PC-3 (cell line): ENCODE measurements at regions not wholly inside any gene's neighbourhood (a gene's known extent, or its start where the extent isn't known, plus 50 kb on each side); places are given as distances from the start of the nearest gene placed in this dataset.
"Not testable (repeated sequence)": the region's sequence is repeated elsewhere in the genome, so short reads cannot be mapped to it uniquely, and the experiment has no call there.

Experiments
- ATAC-seq: fragments of 200-7000 bp; cut with Tn5 transposase; 2 replicates; pipeline ENCODE4 v1.9.1; 2020; ENCODE audit warnings: mild to moderate bottlenecking, moderate library complexity
- BruUV-seq: library from RNA; stranded (reverse); fragments of 400-500 nt; replicated peaks from 2 replicates; lab custom pipeline; 2021; lab: Mats Ljungman, UMichigan
- CTCF ChIA-PET: fragments of 300-600 bp; sonication (Branson Sonifier 250); formaldehyde crosslinking; loops from one replicate; lab custom pipeline; 2022; ENCODE audit warnings: antibody characterized with exemption; lab: Charles Lee
- POLR2A ChIA-PET: fragments of 300-600 bp; sonication (Branson Sonifier 250); formaldehyde crosslinking; loops from one replicate; lab custom pipeline; 2022; ENCODE audit warnings: antibody characterized with exemption; ENCODE audit not compliant: unreplicated experiment; lab: Charles Lee
- DNase-seq: peaks from one replicate; pipeline ENCODE4 v3.0.0-alpha.2; 2015
- H2AFZ ChIP-seq: fragments of 300-600 bp; sonication (generic); 2 replicates; pipeline ENCODE4 v1.6.0; 2016; ENCODE audit warnings: antibody characterized with exemption, low read length
- H3F3A ChIP-seq: fragments of 300-600 bp; sonication (generic); one replicate; pipeline ENCODE4 v1.6.0; 2017; ENCODE audit warnings: antibody characterized with exemption, low read length, control low read depth, mild to moderate bottlenecking; ENCODE audit not compliant: unreplicated experiment
- H3K27ac ChIP-seq: fragments of 300-600 bp; sonication (generic); 2 replicates; pipeline ENCODE4 v1.5.1; 2016; ENCODE audit warnings: mild to moderate bottlenecking, low read length
- H3K27me3 ChIP-seq: fragments of 300-600 bp; sonication (generic); 2 replicates; pipeline ENCODE4 v1.6.1; 2016; ENCODE audit warnings: low read length, mixed read lengths
- H3K36me3 ChIP-seq: fragments of 300-600 bp; sonication (generic); 2 replicates; pipeline ENCODE4 v1.6.1; 2016; ENCODE audit warnings: low read depth, mixed run types, low read length, mixed read lengths
- H3K4me1 ChIP-seq: fragments of 300-600 bp; sonication (generic); 2 replicates; pipeline ENCODE4 v1.5.1; 2016; ENCODE audit warnings: low read length; ENCODE audit not compliant: insufficient read depth
- H3K4me2 ChIP-seq: fragments of 300-600 bp; sonication (generic); 2 replicates; pipeline ENCODE4 v1.6.0; 2016; ENCODE audit warnings: low read length
- H3K4me3 ChIP-seq: fragments of 300-600 bp; sonication (generic); 2 replicates; pipeline ENCODE4 v1.5.1; 2016; ENCODE audit warnings: mild to moderate bottlenecking, low read length, mixed read lengths
- H3K79me2 ChIP-seq: fragments of 300-600 bp; sonication (generic); 2 replicates; pipeline ENCODE4 v1.6.1; 2017; ENCODE audit warnings: low read length, mixed read lengths
- H3K9ac ChIP-seq: fragments of 300-600 bp; sonication (generic); 2 replicates; pipeline ENCODE4 v1.6.0; 2016; ENCODE audit warnings: mild to moderate bottlenecking, low read length
- H3K9me2 ChIP-seq: fragments of 300-600 bp; sonication (generic); replicated peaks from 2 replicates; pipeline ENCODE4 v1.6.1; 2016; ENCODE audit warnings: mixed run types, low read length, mixed read lengths
- H3K9me3 ChIP-seq: fragments of 300-600 bp; sonication (generic); 2 replicates; pipeline ENCODE4 v1.6.1; 2016; ENCODE audit warnings: low read length, mixed read lengths
- H4K20me1 ChIP-seq: fragments of 300-600 bp; sonication (generic); 2 replicates; pipeline ENCODE4 v1.6.1; 2016; ENCODE audit warnings: low read length, mixed read lengths
- CTCF ChIP-seq: fragments of 300-600 bp; sonication (generic); conservative IDR thresholded peaks from 2 replicates; pipeline ENCODE4 v1.5.1; 2017; ENCODE audit warnings: antibody characterized with exemption, low read depth, mild to moderate bottlenecking, low read length
- EZH2 ChIP-seq: fragments of 300-600 bp; sonication (generic); IDR thresholded peaks from one replicate; pipeline ENCODE4 v1.6.1; 2017; ENCODE audit warnings: antibody characterized with exemption, mild to moderate bottlenecking, low read length; ENCODE audit not compliant: unreplicated experiment
- EZH2phosphoT487 ChIP-seq: fragments of 300-600 bp; sonication (generic); IDR thresholded peaks from 2 replicates; pipeline ENCODE4 v1.6.1; 2018; ENCODE audit warnings: mild to moderate bottlenecking, antibody characterized with exemption, low read length, borderline replicate concordance
- intact Hi-C: fragments of 100-400 bp; cut with micrococcal nuclease; formaldehyde crosslinking; loops from 2 replicates; pipeline ENCODE4 v1.9.0; 2023

DNA sequence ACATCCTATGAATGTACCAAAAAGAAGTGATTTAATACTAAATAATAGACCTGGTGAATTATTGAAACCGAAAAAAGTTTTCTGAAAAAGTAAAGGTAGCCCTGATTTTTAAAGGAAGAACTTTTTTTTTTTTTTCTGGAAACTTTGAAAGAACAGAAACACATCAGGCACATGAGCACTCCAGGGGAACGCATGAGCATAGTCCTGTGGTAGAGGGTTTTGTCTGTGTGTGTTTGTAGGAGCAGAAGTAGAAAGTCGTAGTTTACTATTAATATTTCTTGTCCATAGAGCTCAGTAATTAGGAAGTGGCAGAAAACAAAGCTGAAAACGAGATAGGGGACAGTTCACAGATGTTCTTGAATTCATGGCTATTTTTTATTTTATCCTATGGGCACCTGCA, 1175.9 kb upstream of the B3GALT2 start:
- no TSS peak for BruUV-seq
- Histone ChIP-seq H3K79me2 (no peaks in the 10 kb centered on the region), H3K4me2 (no peak overlapping the region), H3F3A (no peaks in the 10 kb centered on the region), H3K27ac (no peak overlapping the region), H3K27me3 (no peaks in the 10 kb centered on the region), H3K4me3 (no peak overlapping the region), H3K4me1 (peaks cover 10% of the 10 kb centered on the region), H3K9me2 (no peaks in the 10 kb centered on the region), H3K36me3 (no peaks in the 10 kb centered on the region), H2AFZ (no peak overlapping the region), H3K9me3 (no peaks in the 10 kb centered on the region), H3K9ac (no peak overlapping the region), H4K20me1 (no peaks in the 10 kb centered on the region)
- intact Hi-C loops: no loop called here
- TF ChIP-seq EZH2 (no peak), CTCF (no peak), EZH2phosphoT487 (no peak)
- ATAC-seq (no peak), DNase-seq (no peak)
- ChIA-PET CTCF (no interaction called here), POLR2A (no interaction called here)

DNA sequence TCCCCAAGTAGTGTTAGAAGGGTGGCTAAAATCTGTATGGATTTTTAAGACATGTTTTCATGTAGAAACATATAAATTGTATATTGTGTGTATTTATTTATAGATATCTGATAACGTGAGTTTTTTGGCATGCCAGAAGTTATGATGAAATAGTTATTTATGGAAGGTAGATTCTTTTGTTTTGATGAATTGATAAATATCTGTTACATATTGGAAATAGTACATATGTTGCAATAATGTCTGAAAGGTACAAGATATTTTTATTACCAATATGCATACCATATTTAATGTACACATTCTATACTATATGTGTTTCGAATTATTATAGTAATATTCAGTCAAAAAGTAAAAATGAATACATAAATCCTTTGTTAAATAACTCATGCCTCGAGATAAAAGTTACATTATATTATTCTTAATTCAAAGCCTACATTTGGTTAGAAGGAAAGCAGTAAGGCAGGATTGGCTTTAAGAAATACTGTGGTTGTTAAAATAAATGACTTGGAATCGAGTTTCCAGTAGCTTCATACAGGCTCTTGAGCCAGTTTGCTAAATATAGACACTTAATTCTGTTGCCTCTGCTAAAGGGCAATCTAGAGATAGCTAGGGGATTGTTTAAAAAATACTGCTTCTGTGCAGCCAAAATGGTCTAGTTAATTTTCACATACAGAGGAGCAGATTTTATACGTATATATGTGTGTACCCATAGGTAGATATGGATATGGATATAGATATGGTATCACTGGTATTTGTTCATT, 1175.1 kb upstream of the B3GALT2 start:
- no peaks in the 10 kb centered on the region for H3K36me3 ChIP-seq
- ChIA-PET CTCF (no interaction called here), POLR2A (no interaction called here)
- no peak overlapping the region for H2AFZ ChIP-seq
- no peaks in the 10 kb centered on the region for H3K9me2 ChIP-seq
- H3K27me3 ChIP-seq: no peaks in the 10 kb centered on the region
- no TSS peak for BruUV-seq
- H3K4me1 ChIP-seq: peaks cover 5% of the 10 kb centered on the region; the same call in 1 of the 2 replicates
- DNase-seq (no peak), ATAC-seq (no peak)
- intact Hi-C loops: no loop called here
- H3F3A ChIP-seq: no peaks in the 10 kb centered on the region
- H3K9ac ChIP-seq: no peak overlapping the region
- H4K20me1 ChIP-seq: no peaks in the 10 kb centered on the region
- no peak overlapping the region for H3K4me2 ChIP-seq
- TF ChIP-seq EZH2phosphoT487 (no peak), CTCF (no peak), EZH2 (no peak)
- no peak overlapping the region for H3K27ac ChIP-seq
- H3K79me2 ChIP-seq: no peaks in the 10 kb centered on the region
- no peaks in the 10 kb centered on the region for H3K9me3 ChIP-seq
- H3K4me3 ChIP-seq: no peak overlapping the region

- no peaks in the 10 kb centered on the region for H3K9me2 ChIP-seq
- no peaks in the 10 kb centered on the region for H3K27me3 ChIP-seq
- TF ChIP-seq EZH2phosphoT487: no peak
- no peak for TF ChIP-seq EZH2
- no peak for TF ChIP-seq CTCF
- H3K9ac ChIP-seq: no peak overlapping the region
- no peak for ATAC-seq
- intact Hi-C loops: no loop called here
- POLR2A ChIA-PET: no interaction called here
- H3K9me3 ChIP-seq: no peaks in the 10 kb centered on the region
- CTCF ChIA-PET: no interaction called here
- H3K36me3 ChIP-seq: no peaks in the 10 kb centered on the region
- no peak overlapping the region for H3K4me2 ChIP-seq
- H3F3A ChIP-seq: no peaks in the 10 kb centered on the region
- H4K20me1 ChIP-seq: no peaks in the 10 kb centered on the region
- no peaks in the 10 kb centered on the region for H3K79me2 ChIP-seq
- H3K4me3 ChIP-seq: no peak overlapping the region
- H3K27ac ChIP-seq: no peak overlapping the region
- no peak overlapping the region for H2AFZ ChIP-seq
- no peaks in the 10 kb centered on the region for H3K4me1 ChIP-seq
- DNase-seq: no peak
- no TSS peak for BruUV-seq
Measured at GRCh38 chr1:194358208-194358581, 1171.8 kb upstream of the B3GALT2 start.

DNA sequence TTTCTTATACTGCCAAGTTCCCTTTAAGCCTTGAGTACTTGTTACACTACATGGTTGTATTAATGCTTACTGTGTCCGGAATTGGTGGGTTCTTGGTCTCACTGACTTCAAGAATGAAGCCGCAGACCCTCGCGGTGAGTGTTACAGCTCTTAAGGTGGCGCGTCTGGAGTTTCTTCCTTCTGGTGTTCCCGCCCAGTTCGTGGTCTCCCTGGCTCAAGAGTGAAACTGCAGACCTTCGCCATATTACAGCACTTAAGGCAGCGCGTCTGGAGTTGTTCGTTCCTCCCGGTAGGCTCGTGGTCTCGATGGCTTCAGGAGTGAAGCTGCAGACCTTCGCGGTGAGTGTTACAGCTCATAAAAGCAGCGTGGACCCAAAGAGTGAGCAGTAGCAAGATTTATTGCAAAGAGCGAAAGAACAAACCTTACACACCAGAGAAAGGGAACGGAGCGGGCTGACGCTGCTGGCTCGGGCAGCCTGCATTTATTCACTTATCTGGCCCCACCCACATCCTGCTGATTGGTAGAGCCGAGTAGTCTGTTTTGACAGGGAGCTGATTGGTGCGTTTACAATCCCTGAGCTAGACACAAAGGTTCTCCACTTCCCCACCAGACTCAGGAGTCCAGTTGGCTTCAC, 1171.3 kb upstream of the B3GALT2 start:
- H3K27me3 ChIP-seq, H4K20me1 ChIP-seq, H3K4me1 ChIP-seq, H3K79me2 ChIP-seq, H3K9me2 ChIP-seq, H3K4me2 ChIP-seq, CTCF ChIA-PET, POLR2A ChIA-PET, H3F3A ChIP-seq, H3K9me3 ChIP-seq, BruUV-seq, ATAC-seq, H3K9ac ChIP-seq, H3K4me3 ChIP-seq, H2AFZ ChIP-seq, intact Hi-C loops, H3K27ac ChIP-seq, DNase-seq, H3K36me3 ChIP-seq: not testable (repeated sequence)
